ENCODE measurements at regions not wholly inside any gene's neighbourhood (a gene's known extent, or its start where the extent isn't known, plus 50 kb on each side); places are given as distances from the start of the nearest gene placed in this dataset.

- ATAC-seq (replicated peaks in 6 of 8), result peak in 4 of 8 experiments; percentile 25 to 64 (median 32)
- Histone ChIP-seq H3K27ac (no peak overlapping the region), H3K4me3 (no peak overlapping the region), H3K4me1 (replicated peaks in 1 of 2) (peaks cover 0 to 17% of the 10 kb centered on the region in 2 donors)
- in situ Hi-C loops (cut with MboI; ENCODE audit: low pct_unique_long_range_greater_than_20kb in 2 of 9, low sequenced_read_pairs in 9 of 9, unreplicated experiment in 9 of 9), result no loop called here
- 2 to 93% (median 60%) methylated on average over 2 to 10 of the region's 11 CpGs for WGBS, 10 experiments
Measured at GRCh38 chr7:117982071-117983055, 109.1 kb upstream of the CTTNBP2 start.

- peaks cover 0 to 16% of the 10 kb centered on the region in 2 donors for H3K4me1 ChIP-seq (replicated peaks in 1 of 2)
- 0 to 100% (median 93%) methylated on average over 1 to 2 of the region's 2 CpGs; no CpG with 5 or more reads in 3 of the 10 experiments for WGBS, 10 experiments
- no peak overlapping the region for H3K4me3 ChIP-seq
- no peak for ATAC-seq (replicated peaks in 6 of 8)
- in situ Hi-C loops (cut with MboI; ENCODE audit: low pct_unique_long_range_greater_than_20kb in 2 of 9, low sequenced_read_pairs in 9 of 9, unreplicated experiment in 9 of 9), result no loop called here
- H3K27ac ChIP-seq, result no peak overlapping the region
Measured at GRCh38 chr7:117986645-117987269, 113.5 kb upstream of the CTTNBP2 start.

GRCh38 chr7:117990834-117991233, 117.6 kb upstream of the CTTNBP2 start:
- in situ Hi-C loops (cut with MboI; ENCODE audit: low pct_unique_long_range_greater_than_20kb in 2 of 9, low sequenced_read_pairs in 9 of 9, unreplicated experiment in 9 of 9), result no loop called here
- ATAC-seq (replicated peaks in 6 of 8), result no peak
- no peak overlapping the region for H3K27ac ChIP-seq
- H3K4me3 ChIP-seq, result no peak overlapping the region
- peaks cover 6 to 12% of the 10 kb centered on the region in 2 donors for H3K4me1 ChIP-seq (replicated peaks in 1 of 2)

- H3K4me1 ChIP-seq (replicated peaks in 1 of 2), result peaks cover 6 to 12% of the 10 kb centered on the region in 2 donors
- no peak overlapping the region for H3K4me3 ChIP-seq
- WGBS, 10 experiments, result 0 to 100% (median 67%) methylated on average over 1 of the region's 1 CpG; no CpG with 5 or more reads in 1 of the 10 experiments
- ATAC-seq (replicated peaks in 6 of 8), result peak in 5 of 8 experiments; percentile 65 to 76 (median 71)
- in situ Hi-C loops (cut with MboI; ENCODE audit: low pct_unique_long_range_greater_than_20kb in 2 of 9, low sequenced_read_pairs in 9 of 9, unreplicated experiment in 9 of 9), result no loop called here
- no peak overlapping the region for H3K27ac ChIP-seq
Measured at GRCh38 chr7:117992635-117993376, 119.6 kb upstream of the CTTNBP2 start.

GRCh38 chr7:117993377-117994003, 120.2 kb upstream of the CTTNBP2 start:
- no peak overlapping the region for H3K27ac ChIP-seq
- peaks cover 6 to 12% of the 10 kb centered on the region in 2 donors for H3K4me1 ChIP-seq (replicated peaks in 1 of 2)
- no peak overlapping the region for H3K4me3 ChIP-seq
- in situ Hi-C loops (cut with MboI; ENCODE audit: low pct_unique_long_range_greater_than_20kb in 2 of 9, low sequenced_read_pairs in 9 of 9, unreplicated experiment in 9 of 9), result no loop called here
- ATAC-seq (replicated peaks in 6 of 8), result peak; percentile 71 to 98 (median 94)

GRCh38 chr7:117995850-117996650, 122.8 kb upstream of the CTTNBP2 start:
- in situ Hi-C loops (cut with MboI; ENCODE audit: low pct_unique_long_range_greater_than_20kb in 2 of 9, low sequenced_read_pairs in 9 of 9, unreplicated experiment in 9 of 9), result no loop called here
- 7 to 100% (median 82%) methylated on average over 1 to 8 of the region's 8 CpGs for WGBS, 10 experiments
- Histone ChIP-seq H3K4me3 (no peak overlapping the region), H3K27ac (no peak overlapping the region), H3K4me1 (replicated peaks in 1 of 2) (peaks cover 11 to 12% of the 10 kb centered on the region in 2 donors)
- no peak for ATAC-seq (replicated peaks in 6 of 8)

- peaks cover 7 to 11% of the 10 kb centered on the region in 2 donors for H3K4me1 ChIP-seq (replicated peaks in 1 of 2)
- ATAC-seq (replicated peaks in 6 of 8), result no peak
- WGBS, 10 experiments, result 0 to 88% (median 61%) methylated on average over 2 to 7 of the region's 7 CpGs
- H3K27ac ChIP-seq, result no peak overlapping the region
- in situ Hi-C loops (cut with MboI; ENCODE audit: low pct_unique_long_range_greater_than_20kb in 2 of 9, low sequenced_read_pairs in 9 of 9, unreplicated experiment in 9 of 9), result no loop called here
- no peak overlapping the region for H3K4me3 ChIP-seq
Measured at GRCh38 chr7:117997862-117998825, 124.9 kb upstream of the CTTNBP2 start.

GRCh38 chr7:118000480-118001202, 127.4 kb upstream of the CTTNBP2 start:
- in situ Hi-C loops (cut with MboI; ENCODE audit: low pct_unique_long_range_greater_than_20kb in 2 of 9, low sequenced_read_pairs in 9 of 9, unreplicated experiment in 9 of 9), result no loop called here
- H3K4me3 ChIP-seq, result no peak overlapping the region
- H3K27ac ChIP-seq, result no peak overlapping the region
- 10 to 100% (median 88%) methylated on average over 1 to 5 of the region's 6 CpGs; no CpG with 5 or more reads in 1 of the 10 experiments for WGBS, 10 experiments
- peak in 1 of 8 experiments; percentile 22 for ATAC-seq (replicated peaks in 6 of 8)
- peaks cover 0 to 5% of the 10 kb centered on the region in 2 donors for H3K4me1 ChIP-seq (replicated peaks in 1 of 2)

- 0 to 100% (median 71%) methylated on average over 1 of the region's 1 CpG; no CpG with 5 or more reads in 6 of the 10 experiments for WGBS, 10 experiments
- in situ Hi-C loops (cut with MboI; ENCODE audit: low pct_unique_long_range_greater_than_20kb in 2 of 9, low sequenced_read_pairs in 9 of 9, unreplicated experiment in 9 of 9), result no loop called here
- H3K4me3 ChIP-seq, result no peak overlapping the region
Measured at GRCh38 chr7:118003476-118003875, 130.2 kb upstream of the CTTNBP2 start.

GRCh38 chr7:118005026-118005425, 131.8 kb upstream of the CTTNBP2 start:
- ATAC-seq (replicated peaks in 6 of 8), result peak in 1 of 8 experiments; percentile 57
- no peak overlapping the region for H3K27ac ChIP-seq
- in situ Hi-C loops (cut with MboI; ENCODE audit: low pct_unique_long_range_greater_than_20kb in 2 of 9, low sequenced_read_pairs in 9 of 9, unreplicated experiment in 9 of 9), result no loop called here
- peaks cover 2 to 5% of the 10 kb centered on the region in 2 donors for H3K4me1 ChIP-seq (replicated peaks in 1 of 2)
- H3K4me3 ChIP-seq, result no peak overlapping the region
- WGBS, 10 experiments, result 0 to 60% (median 20%) methylated on average over 1 to 4 of the region's 4 CpGs; no CpG with 5 or more reads in 2 of the 10 experiments

More at GRCh38 chr7:118003476-118003875, 130.2 kb upstream of the CTTNBP2 start:
- ATAC-seq (replicated peaks in 6 of 8), result no peak
- Histone ChIP-seq H3K4me1 (replicated peaks in 1 of 2) (peaks cover 0 to 5% of the 10 kb centered on the region in 2 donors), H3K27ac (no peak overlapping the region)

- no peak for ATAC-seq (replicated peaks in 6 of 8)
Measured at GRCh38 chr7:118006979-118007378, 133.7 kb upstream of the CTTNBP2 start.

More at GRCh38 chr7:118006979-118007378, 133.7 kb upstream of the CTTNBP2 start:
- 11 to 73% (median 38%) methylated on average over 2 to 5 of the region's 5 CpGs; no CpG with 5 or more reads in 4 of the 10 experiments for WGBS, 10 experiments
- peaks cover 2 to 16% of the 10 kb centered on the region in 2 donors for H3K4me1 ChIP-seq (replicated peaks in 1 of 2)
- in situ Hi-C loops (cut with MboI; ENCODE audit: low pct_unique_long_range_greater_than_20kb in 2 of 9, low sequenced_read_pairs in 9 of 9, unreplicated experiment in 9 of 9), result no loop called here
- no peak overlapping the region for H3K27ac ChIP-seq
- H3K4me3 ChIP-seq, result no peak overlapping the region

All from motor neuron (in vitro differentiated cells).